ENCODE measurements at regions not wholly inside any gene's neighbourhood (a gene's known extent, or its start where the extent isn't known, plus 50 kb on each side); places are given as distances from the start of the nearest gene placed in this dataset.

GRCh38 chr3:88222343-88222742 lies 72.6 kb downstream of the C3orf38 start:
- Mint-ChIP-seq H3K4me1 (peaks cover 7% of the 10 kb centered on the region; the same call in 2 of the 3 replicates), H3K27me3 (ENCODE audit: insufficient read depth, low read depth, poor library complexity) (peaks cover 2% of the 10 kb centered on the region), H3K36me3 (ENCODE audit: low read depth) (no peaks in the 10 kb centered on the region), H3K27ac (no peak overlapping the region), H3K9me3 (no peaks in the 10 kb centered on the region), H3K4me3 (no peak overlapping the region)
- no peaks in the 10 kb centered on the region for H4K20me1 ChIP-seq (replicated peaks; ENCODE audit: insufficient read depth)
- no peak overlapping the region for H3K27ac ChIP-seq (ENCODE audit: low read depth)
- ATAC-seq (no peak), DNase-seq (ENCODE audit: low spot score) (no peak)
- no peaks in the 10 kb centered on the region for H3K27me3 ChIP-seq (ENCODE audit: insufficient read depth)
- no peak overlapping the region for H2AFZ ChIP-seq
- TF ChIP-seq REST (IDR thresholded peaks at IDR 0.05; ENCODE audit: unreplicated experiment) (no peak), STAT1 (IDR thresholded peaks at IDR 0.05; ENCODE audit: unreplicated experiment) (no peak), ZNF462 (CRISPR knock-in tag; IDR thresholded peaks at IDR 0.05) (no peak), JUNB (IDR thresholded peaks at IDR 0.05; ENCODE audit: unreplicated experiment) (no peak), EZH2phosphoT487 (IDR thresholded peaks at IDR 0.05; ENCODE audit: unreplicated experiment) (no peak)
- no peak overlapping the region for H3K4me2 ChIP-seq
- H3K9me2 ChIP-seq (ENCODE audit: insufficient read depth): 0 out of 2 replicates have a peak, but pooled peaks cover 4% of the 10 kb centered on the region
- no peaks in the 10 kb centered on the region for H3K36me3 ChIP-seq (ENCODE audit: insufficient read depth)
- H3F3A ChIP-seq (replicated peaks; ENCODE audit: low read depth): no peaks in the 10 kb centered on the region
- H3K4me3 ChIP-seq: no peak overlapping the region
- no peaks in the 10 kb centered on the region for H3K79me2 ChIP-seq (replicated peaks; ENCODE audit: insufficient read depth)
- 0 out of 2 replicates have a peak, but pooled peaks cover 3% of the 10 kb centered on the region for H3K4me1 ChIP-seq (ENCODE audit: insufficient read depth)

Measured in GM23338 (cell line).